ENCODE measurements at regions not wholly inside any gene's neighbourhood (a gene's known extent, or its start where the extent isn't known, plus 50 kb on each side); places are given as distances from the start of the nearest gene placed in this dataset.

- DNase-seq = no peak
Observed at GRCh38 chr15:47439146-47440111, 277.9 kb upstream of the SEMA6D start.

GRCh38 chr15:47442371-47442770, 274.9 kb upstream of the SEMA6D start:
- DNase-seq = no peak

GRCh38 chr15:47443839-47444238, 273.5 kb upstream of the SEMA6D start:
- no peak for DNase-seq

- DNase-seq = no peak
Observed at GRCh38 chr15:47445723-47446392, 271.4 kb upstream of the SEMA6D start.

GRCh38 chr15:47460795-47461573, 256.3 kb upstream of the SEMA6D start:
- DNase-seq = no peak

- DNase-seq = no peak
Observed at GRCh38 chr15:47461652-47462141, 255.6 kb upstream of the SEMA6D start.

- DNase-seq = no peak
Observed at GRCh38 chr15:47466357-47466756, 250.9 kb upstream of the SEMA6D start.

GRCh38 chr15:47470983-47471382, 246.3 kb upstream of the SEMA6D start:
- no peak for DNase-seq

GRCh38 chr15:47473106-47473725, 244.1 kb upstream of the SEMA6D start:
- DNase-seq = no peak

- DNase-seq = no peak
Observed at GRCh38 chr15:47473832-47474231, 243.5 kb upstream of the SEMA6D start.

- no peak for DNase-seq
Observed at GRCh38 chr15:47475336-47475735, 242.0 kb upstream of the SEMA6D start.

- DNase-seq = no peak
Observed at GRCh38 chr15:47477341-47477740, 240.0 kb upstream of the SEMA6D start.

GRCh38 chr15:47484059-47484458, 233.2 kb upstream of the SEMA6D start:
- DNase-seq = no peak

- DNase-seq = no peak
Observed at GRCh38 chr15:47484997-47485396, 232.3 kb upstream of the SEMA6D start.

- no peak for DNase-seq
Observed at GRCh38 chr15:47485419-47485818, 231.9 kb upstream of the SEMA6D start.

- no peak for DNase-seq
Observed at GRCh38 chr15:47486040-47486439, 231.3 kb upstream of the SEMA6D start.

GRCh38 chr15:47492195-47492594, 225.1 kb upstream of the SEMA6D start:
- no peak for DNase-seq

GRCh38 chr15:47493357-47494247, 223.7 kb upstream of the SEMA6D start:
- no peak for DNase-seq

GRCh38 chr15:47496343-47497185, 220.7 kb upstream of the SEMA6D start:
- no peak for DNase-seq

GRCh38 chr15:47500842-47501241, 216.5 kb upstream of the SEMA6D start:
- DNase-seq = no peak

- no peak for DNase-seq
Observed at GRCh38 chr15:47502041-47502440, 215.3 kb upstream of the SEMA6D start.
